Neural progenitor cell (in vitro differentiated cells): ENCODE measurements at regions not wholly inside any gene's neighbourhood (a gene's known extent, or its start where the extent isn't known, plus 50 kb on each side); places are given as distances from the start of the nearest gene placed in this dataset.
A peak's percentile ranks its signal among the peaks of the same experiment; 100 is the strongest.

Source experiments
- DNase-seq: peaks from one replicate; pipeline ENCODE4 v3.0.0-alpha.2; 2016; ENCODE audit warnings: low spot score
- H2AFZ ChIP-seq: fragments of 200-600 bp; sonication (generic); replicated peaks from 2 replicates; pipeline ENCODE4 v1.6.1; 2016; ENCODE audit warnings: antibody characterized with exemption
- H3F3A ChIP-seq: fragments of 200-600 bp; sonication (generic); 2 replicates; pipeline ENCODE4 v1.6.1; 2016; ENCODE audit warnings: antibody characterized with exemption, low read depth
- H3K27ac ChIP-seq: fragments of 200-600 bp; sonication (generic); 2 replicates; pipeline ENCODE4 v1.5.1; 2016; ENCODE audit warnings: mild to moderate bottlenecking
- H3K27me3 ChIP-seq: fragments of 200-600 bp; sonication (generic); 2 replicates; pipeline ENCODE4 v1.6.1; 2016; ENCODE audit warnings: mild to moderate bottlenecking, moderate library complexity
- H3K36me3 ChIP-seq: fragments of 200-600 bp; sonication (generic); 2 replicates; pipeline ENCODE4 v1.5.1; 2016
- H3K4me1 ChIP-seq: fragments of 200-600 bp; sonication (generic); 2 replicates; pipeline ENCODE4 v1.6.1; 2016; ENCODE audit warnings: mixed run types
- H3K4me2 ChIP-seq: fragments of 200-600 bp; sonication (generic); 2 replicates; pipeline ENCODE4 v1.6.1; 2016
- H3K4me3 ChIP-seq: fragments of 200-600 bp; sonication (generic); 2 replicates; pipeline ENCODE4 v1.5.1; 2016
- H3K79me2 ChIP-seq: fragments of 200-600 bp; sonication (generic); 2 replicates; pipeline ENCODE4 v1.6.1; 2016; ENCODE audit warnings: low read depth
- H3K9ac ChIP-seq: fragments of 200-600 bp; sonication (generic); 2 replicates; pipeline ENCODE4 v1.6.1; 2016
- H3K9me3 ChIP-seq: fragments of 200-600 bp; sonication (generic); 2 replicates; pipeline ENCODE4 v1.5.1; 2016; ENCODE audit warnings: low read depth
- H4K20me1 ChIP-seq: fragments of 200-600 bp; sonication (generic); 2 replicates; pipeline ENCODE4 v1.6.1; 2016; ENCODE audit warnings: low read depth
- H3K27ac Mint-ChIP-seq: 3 replicates; pipeline ENCODE4 v1.8.0; 2021; ENCODE audit warnings: mixed read lengths
- H3K27me3 Mint-ChIP-seq: 2 replicates; pipeline ENCODE4 v1.8.0; 2022; ENCODE audit warnings: low read depth, mild to moderate bottlenecking, inconsistent platforms, moderate library complexity, mixed read lengths; ENCODE audit not compliant: insufficient read depth
- H3K36me3 Mint-ChIP-seq: 3 replicates; pipeline ENCODE4 v1.8.0; 2021; ENCODE audit warnings: mixed read lengths
- H3K4me1 Mint-ChIP-seq: 3 replicates; pipeline ENCODE4 v1.8.0; 2021; ENCODE audit warnings: mixed read lengths
- H3K4me3 Mint-ChIP-seq: 3 replicates; pipeline ENCODE4 v1.8.0; 2021; ENCODE audit warnings: mild to moderate bottlenecking, moderate library complexity, mixed read lengths
- H3K9me3 Mint-ChIP-seq: 3 replicates; pipeline ENCODE4 v1.8.0; 2020; ENCODE audit warnings: mixed read lengths
- CTCF ChIP-seq: fragments of 200-600 bp; sonication (generic); IDR thresholded peaks from 2 replicates; pipeline ENCODE4 v1.5.1; 2017; ENCODE audit warnings: antibody characterized with exemption, mild to moderate bottlenecking
- EZH2 ChIP-seq: fragments of 200-600 bp; sonication (generic); IDR thresholded peaks from 2 replicates; pipeline ENCODE4 v1.6.1; 2017; ENCODE audit warnings: antibody characterized with exemption, mild to moderate bottlenecking, moderate library complexity
- EZH2phosphoT487 ChIP-seq: fragments of 200-600 bp; sonication (generic); IDR thresholded peaks from 2 replicates; pipeline ENCODE4 v1.6.1; 2017; ENCODE audit warnings: antibody characterized with exemption

DNA sequence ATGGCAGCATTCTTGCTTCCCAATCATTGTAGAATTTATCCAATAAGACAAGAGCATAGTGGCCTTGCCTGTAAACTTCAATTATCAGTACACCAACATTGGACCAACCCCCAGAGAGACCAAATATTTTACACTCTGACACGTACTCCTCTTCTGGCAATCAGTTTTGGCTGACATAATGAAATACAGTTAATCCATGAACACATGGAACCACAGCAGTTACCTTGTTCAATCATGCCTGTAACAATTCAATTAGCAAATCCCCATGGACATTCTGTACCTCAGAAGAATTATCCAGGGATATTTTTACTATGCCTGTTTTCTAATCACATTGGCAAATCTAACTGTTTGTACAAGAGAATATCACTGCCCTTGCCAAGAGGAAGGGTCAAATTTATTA is 2162.0 kb downstream of the MRPL39 start:
- Histone ChIP-seq H3F3A (no peaks in the 10 kb centered on the region), H3K4me2 (no peak overlapping the region), H3K4me3 (no peak overlapping the region), H3K27me3 (no peaks in the 10 kb centered on the region), H2AFZ (no peak overlapping the region), H3K9me3 (no peaks in the 10 kb centered on the region), H3K9ac (no peak overlapping the region), H4K20me1 (no peaks in the 10 kb centered on the region), H3K4me1 (no peaks in the 10 kb centered on the region), H3K79me2 (no peaks in the 10 kb centered on the region), H3K36me3 (no peaks in the 10 kb centered on the region), H3K27ac (no peak overlapping the region)
- Mint-ChIP-seq H3K36me3 (no peaks in the 10 kb centered on the region), H3K27me3 (no peaks in the 10 kb centered on the region), H3K4me3 (no peak overlapping the region), H3K4me1 (no peaks in the 10 kb centered on the region), H3K9me3 (no peaks in the 10 kb centered on the region), H3K27ac (no peak overlapping the region)
- no peak for DNase-seq
- TF ChIP-seq CTCF (no peak), EZH2phosphoT487 (no peak), EZH2 (no peak)

- no peaks in the 10 kb centered on the region for H4K20me1 ChIP-seq
- H3K79me2 ChIP-seq: no peaks in the 10 kb centered on the region
- no peaks in the 10 kb centered on the region for H3K9me3 Mint-ChIP-seq
- H2AFZ ChIP-seq: no peak overlapping the region
- no peak overlapping the region for H3K9ac ChIP-seq
- H3K36me3 Mint-ChIP-seq: no peaks in the 10 kb centered on the region
- no peaks in the 10 kb centered on the region for H3K36me3 ChIP-seq
- H3K27ac ChIP-seq: no peak overlapping the region
- H3K4me1 Mint-ChIP-seq: no peaks in the 10 kb centered on the region
- no peak overlapping the region for H3K4me3 Mint-ChIP-seq
- no peaks in the 10 kb centered on the region for H3K4me1 ChIP-seq
- no peaks in the 10 kb centered on the region for H3K9me3 ChIP-seq
- no peak for DNase-seq
- H3F3A ChIP-seq: no peaks in the 10 kb centered on the region
- TF ChIP-seq CTCF: no peak
- no peak overlapping the region for H3K4me2 ChIP-seq
- no peak overlapping the region for H3K4me3 ChIP-seq
- no peaks in the 10 kb centered on the region for H3K27me3 Mint-ChIP-seq
- no peaks in the 10 kb centered on the region for H3K27me3 ChIP-seq
- no peak overlapping the region for H3K27ac Mint-ChIP-seq
Measured at GRCh38 chr21:23438081-23438480, 2169.2 kb downstream of the MRPL39 start.

- no peaks in the 10 kb centered on the region for H3F3A ChIP-seq
- no peaks in the 10 kb centered on the region for H3K4me1 Mint-ChIP-seq
- peaks cover 9% of the 10 kb centered on the region for H3K4me1 ChIP-seq
- no peaks in the 10 kb centered on the region for H3K9me3 ChIP-seq
- no peak overlapping the region for H2AFZ ChIP-seq
- no peak overlapping the region for H3K27ac ChIP-seq
- no peak overlapping the region for H3K4me2 ChIP-seq
- peaks cover 2% of the 10 kb centered on the region for H3K27me3 Mint-ChIP-seq
- no peak for DNase-seq
- H3K9me3 Mint-ChIP-seq: no peaks in the 10 kb centered on the region
- H3K9ac ChIP-seq: no peak overlapping the region
- no peaks in the 10 kb centered on the region for H3K27me3 ChIP-seq
- H3K27ac Mint-ChIP-seq: no peak overlapping the region
- H4K20me1 ChIP-seq: no peaks in the 10 kb centered on the region
- no peaks in the 10 kb centered on the region for H3K79me2 ChIP-seq
- H3K36me3 ChIP-seq: no peaks in the 10 kb centered on the region
- no peak overlapping the region for H3K4me3 Mint-ChIP-seq
- no peak for TF ChIP-seq CTCF
- no peak overlapping the region for H3K4me3 ChIP-seq
- H3K36me3 Mint-ChIP-seq: no peaks in the 10 kb centered on the region
Measured at GRCh38 chr21:23402929-23403520, 2204.3 kb downstream of the MRPL39 start.

GRCh38 chr21:23401278-23401677 is 2206.0 kb downstream of the MRPL39 start:
- Mint-ChIP-seq H3K4me3 (no peak overlapping the region), H3K9me3 (no peaks in the 10 kb centered on the region), H3K4me1 (no peaks in the 10 kb centered on the region), H3K27me3 (no peaks in the 10 kb centered on the region), H3K36me3 (no peaks in the 10 kb centered on the region), H3K27ac (no peak overlapping the region)
- no peaks in the 10 kb centered on the region for H3K36me3 ChIP-seq
- no peak overlapping the region for H3K4me2 ChIP-seq
- H3K9me3 ChIP-seq: no peaks in the 10 kb centered on the region
- no peak overlapping the region for H2AFZ ChIP-seq
- H3K9ac ChIP-seq: no peak overlapping the region
- H4K20me1 ChIP-seq: no peaks in the 10 kb centered on the region
- H3F3A ChIP-seq: no peaks in the 10 kb centered on the region
- no peak overlapping the region for H3K4me3 ChIP-seq
- H3K27me3 ChIP-seq: no peaks in the 10 kb centered on the region
- no peak overlapping the region for H3K27ac ChIP-seq
- H3K4me1 ChIP-seq: peaks cover 13% of the 10 kb centered on the region
- peak; percentile 9 for DNase-seq
- TF ChIP-seq CTCF (peak; percentile 54), EZH2 (no peak), EZH2phosphoT487 (no peak)
- H3K79me2 ChIP-seq: no peaks in the 10 kb centered on the region
